AG04449 (cell line): ENCODE measurements at regions not wholly inside any gene's neighbourhood (a gene's known extent, or its start where the extent isn't known, plus 50 kb on each side); places are given as distances from the start of the nearest gene placed in this dataset.

Experiments
- CTCF ChIA-PET: fragments of 350-600 bp; formaldehyde crosslinking; extraction: SDS; loops from one replicate; lab custom pipeline; 2021; ENCODE audit warnings: antibody characterized with exemption; lab: Yijun Ruan, JAX
- POLR2A ChIA-PET: fragments of 400-600, 350-600 bp; formaldehyde crosslinking; extraction: SDS; loops from one replicate; lab custom pipeline; 2020; ENCODE audit warnings: antibody characterized with exemption, inconsistent platforms; lab: Yijun Ruan, JAX
- DNase-seq: peaks from one replicate; pipeline ENCODE4 v3.0.0-alpha.2; 2010; ENCODE audit warnings: low read depth, low spot score
- H3K4me3 ChIP-seq: 2 replicates; pipeline ENCODE4 v1.5.1; 2011; ENCODE audit warnings: low read depth, mild to moderate bottlenecking, control low read depth, low read length
- CTCF ChIP-seq: IDR thresholded peaks from one replicate; pipeline ENCODE4 v1.5.1; 2011; ENCODE audit warnings: mild to moderate bottlenecking, moderate library complexity, low read length, control low read depth, inconsistent platforms; ENCODE audit not compliant: insufficient read depth; ENCODE audit errors: missing control alignments

- no peak for DNase-seq
- POLR2A ChIA-PET: no interaction called here
- CTCF ChIA-PET: no interaction called here
- H3K4me3 ChIP-seq: no peak overlapping the region
- no peak for TF ChIP-seq CTCF
Measured at GRCh38 chr10:35696392-35697287, 54.5 kb upstream of the FZD8 start.

- ChIA-PET POLR2A (no interaction called here), CTCF (no interaction called here)
- no peak for DNase-seq
- no peak for TF ChIP-seq CTCF
- H3K4me3 ChIP-seq: no peak overlapping the region
Measured at GRCh38 chr10:35693800-35694199, 51.7 kb upstream of the FZD8 start.
